HAP-1 (cell line): ENCODE measurements at regions not wholly inside any gene's neighbourhood (a gene's known extent, or its start where the extent isn't known, plus 50 kb on each side); places are given as distances from the start of the nearest gene placed in this dataset.

Experiments used
- DNase-seq, 2 experiments: peaks; one replicate each; pipeline ENCODE4 v3.0.0-alpha.2; 2016 to 2020; ENCODE audit warnings: low spot score in 2 of 2
- H3K27me3 ChIP-seq: fragments of 250-450 bp; sonication (Bioruptor Pico); 2 replicates; pipeline ENCODE4 v1.5.1; 2020; ENCODE audit warnings: low read depth, mild to moderate bottlenecking, moderate library complexity
- H3K36me3 ChIP-seq: fragments of 250-450 bp; sonication (Bioruptor Pico); replicated peaks from 2 replicates; pipeline ENCODE4 v1.5.1; 2020; ENCODE audit warnings: mild to moderate bottlenecking
- H3K4me1 ChIP-seq: fragments of 250-450 bp; sonication (Bioruptor Pico); 2 replicates; pipeline ENCODE4 v1.5.1; 2020; ENCODE audit warnings: mild to moderate bottlenecking
- H3K4me3 ChIP-seq: fragments of 250-450 bp; sonication (Bioruptor Pico); 2 replicates; pipeline ENCODE4 v1.5.1; 2020; ENCODE audit warnings: mild to moderate bottlenecking, moderate library complexity
- H3K9me3 ChIP-seq: fragments of 250-450 bp; sonication (Bioruptor Pico); 2 replicates; pipeline ENCODE4 v1.5.1; 2020; ENCODE audit warnings: mild to moderate bottlenecking, moderate library complexity
- in situ Hi-C: fragments of 300-500 bp; cut with MboI; formaldehyde crosslinking; loops from 3 replicates; pipeline ENCODE4 v1.14.3; 2020; ENCODE audit warnings: low sequenced_read_pairs, inconsistent platforms, mixed read lengths

DNA sequence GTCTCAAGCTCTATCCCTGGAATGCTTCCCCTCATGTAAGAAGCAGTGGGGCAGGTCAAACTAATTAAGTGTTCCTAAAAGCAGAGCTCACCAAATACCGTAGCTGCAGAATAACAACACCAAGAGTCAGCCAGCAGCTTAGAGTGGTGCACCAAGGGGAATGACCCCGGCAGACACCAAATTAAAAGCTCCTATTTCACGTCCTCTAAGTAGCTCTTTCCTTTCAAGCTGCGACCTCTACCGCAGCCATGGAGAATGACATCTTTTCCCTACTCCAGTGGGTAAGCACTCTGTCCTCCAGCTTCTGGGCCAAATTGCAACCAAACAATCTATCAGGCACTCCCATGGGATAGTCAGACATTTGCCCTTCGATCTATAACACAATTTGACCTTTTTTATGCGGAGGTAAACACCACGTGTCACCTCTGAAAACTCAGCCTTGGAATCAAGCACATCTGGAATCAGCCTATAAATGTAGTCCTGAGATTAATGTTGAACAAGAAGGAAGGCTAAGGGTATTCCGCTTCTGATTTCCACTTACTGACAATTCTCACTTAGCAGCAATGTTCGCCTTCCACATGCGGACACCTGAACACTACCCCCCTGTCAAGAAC is 67.6 kb upstream of the CDKN3 start:
- peaks cover 6% of the 10 kb centered on the region for H3K27me3 ChIP-seq
- peak; percentile 68 to 78 for DNase-seq
- no peaks in the 10 kb centered on the region for H3K36me3 ChIP-seq
- H3K9me3 ChIP-seq: no peaks in the 10 kb centered on the region
- in situ Hi-C loops: loop anchor here (25.0 kb wide), 2 partner anchors 792 to 892 kb away; no protein-coding TSS in a partner anchor
- H3K4me1 ChIP-seq: peaks cover 4% of the 10 kb centered on the region
- H3K4me3 ChIP-seq: no peak overlapping the region

DNA sequence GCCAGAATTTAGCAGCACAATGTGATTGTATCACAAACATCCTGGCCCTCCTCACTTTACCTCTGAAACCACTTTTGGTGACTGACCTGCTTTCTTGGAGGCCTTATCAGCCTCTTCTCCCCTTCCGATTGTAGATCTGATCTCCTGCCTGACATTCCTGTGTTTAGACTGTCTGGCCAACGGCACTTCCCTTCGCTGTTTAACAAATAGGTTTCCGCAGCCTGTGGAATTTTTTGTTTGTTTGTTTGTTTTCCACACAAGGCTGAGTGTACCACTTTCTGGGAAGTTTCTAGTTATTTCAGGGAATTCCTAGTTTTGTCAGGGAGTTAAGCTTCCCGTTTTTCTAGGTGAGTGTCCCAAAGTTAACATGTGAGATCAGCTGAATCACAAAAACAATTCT is 65.9 kb upstream of the CDKN3 start:
- Histone ChIP-seq H3K9me3 (no peaks in the 10 kb centered on the region), H3K36me3 (no peaks in the 10 kb centered on the region), H3K4me3 (no peak overlapping the region), H3K4me1 (peaks cover 4% of the 10 kb centered on the region), H3K27me3 (peaks cover 8% of the 10 kb centered on the region)
- in situ Hi-C loops: loop anchor here (25.0 kb wide), 2 partner anchors 794 to 894 kb away; no protein-coding TSS in a partner anchor
- DNase-seq: no peak

DNA sequence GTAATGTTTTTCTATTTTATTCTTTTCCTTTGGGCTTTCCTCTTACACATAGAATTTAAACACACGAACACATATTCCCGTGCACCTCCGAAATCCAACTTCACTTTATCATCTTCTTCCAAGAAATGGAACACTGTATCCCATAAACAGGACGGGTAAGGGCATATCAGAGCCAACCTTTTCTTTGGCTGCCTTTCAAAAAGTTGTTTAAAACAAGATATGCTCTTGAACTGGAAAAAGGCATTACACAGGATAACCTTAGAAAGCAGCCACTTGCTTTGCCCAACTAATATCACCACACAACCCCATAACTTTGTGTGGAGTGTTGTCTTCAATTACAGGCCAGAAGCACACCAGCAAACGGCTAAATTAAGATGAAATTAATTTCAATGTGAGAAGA is 65.3 kb upstream of the CDKN3 start:
- Histone ChIP-seq H3K27me3 (peaks cover 5% of the 10 kb centered on the region), H3K4me1 (peaks cover 4% of the 10 kb centered on the region), H3K9me3 (no peaks in the 10 kb centered on the region), H3K36me3 (no peaks in the 10 kb centered on the region), H3K4me3 (no peak overlapping the region)
- DNase-seq: no peak
- in situ Hi-C loops: loop anchor here (25.0 kb wide), 2 partner anchors 794 to 894 kb away; no protein-coding TSS in a partner anchor

DNA sequence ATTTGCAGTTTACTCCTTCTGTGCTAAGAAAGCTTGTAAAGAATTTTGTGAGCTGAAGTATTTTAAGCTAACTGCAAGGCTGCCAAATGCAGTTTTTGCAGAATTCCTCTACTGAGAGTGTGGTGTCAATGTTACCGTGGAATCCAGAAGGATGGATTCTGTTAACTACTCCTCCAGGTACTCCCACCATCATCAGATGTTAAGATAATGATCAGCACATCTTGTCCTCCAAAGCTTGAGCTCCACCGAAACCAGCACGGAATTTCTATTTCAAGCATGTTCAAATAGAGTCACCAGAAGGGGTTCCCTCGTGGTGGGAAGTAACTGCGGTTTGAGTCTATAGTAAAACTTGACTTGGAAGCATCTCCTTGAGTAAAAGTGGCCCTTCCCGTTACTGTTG is 64.3 kb upstream of the CDKN3 start:
- in situ Hi-C loops: loop anchor here (25.0 kb wide), 2 partner anchors 795 to 895 kb away; no protein-coding TSS in a partner anchor
- no peak for DNase-seq
- no peaks in the 10 kb centered on the region for H3K36me3 ChIP-seq
- H3K4me3 ChIP-seq: no peak overlapping the region
- no peaks in the 10 kb centered on the region for H3K9me3 ChIP-seq
- H3K4me1 ChIP-seq: peaks cover 10% of the 10 kb centered on the region
- peaks cover 2% of the 10 kb centered on the region for H3K27me3 ChIP-seq

DNA sequence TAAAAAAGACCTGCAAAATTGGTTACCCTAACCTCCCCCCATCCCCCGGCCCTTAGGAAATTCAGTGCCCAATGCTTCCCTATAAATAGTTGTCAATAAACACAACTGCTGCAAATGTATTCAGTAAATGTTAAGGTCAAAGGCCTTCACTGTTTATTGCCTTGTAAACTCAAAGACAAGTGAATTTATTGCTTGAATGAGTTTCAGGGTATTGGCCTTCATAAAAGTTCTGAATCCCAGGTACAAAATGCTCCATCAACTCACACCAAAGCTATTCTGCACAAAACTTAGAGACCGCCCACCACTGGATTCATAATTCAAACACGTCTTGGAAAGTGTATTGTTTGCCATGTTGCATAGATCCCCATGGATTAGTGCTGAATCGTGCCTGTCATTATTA is 63.3 kb upstream of the CDKN3 start:
- DNase-seq: peak; percentile 33 to 44
- H3K4me3 ChIP-seq: no peak overlapping the region
- peaks cover 2% of the 10 kb centered on the region; the same call in 1 of the 2 replicates for H3K27me3 ChIP-seq
- H3K9me3 ChIP-seq: no peaks in the 10 kb centered on the region
- in situ Hi-C loops: loop anchor here (25.0 kb wide), 2 partner anchors 796 to 896 kb away; no protein-coding TSS in a partner anchor
- no peaks in the 10 kb centered on the region for H3K36me3 ChIP-seq
- H3K4me1 ChIP-seq: peaks cover 15% of the 10 kb centered on the region

DNA sequence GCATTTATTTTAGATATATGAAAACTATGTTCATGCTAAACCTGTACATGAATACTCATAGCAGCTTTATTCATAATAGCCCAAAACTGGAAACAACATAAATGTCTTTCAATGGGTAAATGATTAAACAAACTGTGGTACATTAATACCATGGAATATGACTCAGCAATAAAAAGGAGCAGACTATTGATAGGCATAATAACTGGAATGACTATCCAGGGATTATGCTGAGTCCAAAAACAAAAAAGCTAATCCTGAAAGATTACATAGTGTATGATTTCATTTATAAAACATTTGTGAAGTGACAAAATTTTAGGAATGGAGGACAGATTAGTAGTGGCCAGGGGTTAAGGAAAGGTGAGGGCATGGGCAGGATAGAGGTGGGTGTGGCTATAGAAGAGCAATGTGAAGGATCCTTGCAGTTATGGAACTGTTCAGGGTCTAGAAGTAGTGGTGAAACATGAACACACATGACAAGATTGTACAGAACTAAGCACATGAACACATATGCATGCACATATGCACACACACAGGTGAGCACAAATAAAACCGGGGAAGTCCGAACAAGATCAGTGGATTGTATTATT is 61.1 kb upstream of the CDKN3 start:
- in situ Hi-C loops: loop anchor here (25.0 kb wide), 2 partner anchors 798 to 898 kb away; no protein-coding TSS in a partner anchor
- Histone ChIP-seq H3K36me3 (no peaks in the 10 kb centered on the region), H3K4me3 (no peak overlapping the region), H3K27me3 (peaks cover 2% of the 10 kb centered on the region; the same call in 1 of the 2 replicates), H3K9me3 (no peaks in the 10 kb centered on the region), H3K4me1 (peaks cover 15% of the 10 kb centered on the region)
- no peak for DNase-seq

DNA sequence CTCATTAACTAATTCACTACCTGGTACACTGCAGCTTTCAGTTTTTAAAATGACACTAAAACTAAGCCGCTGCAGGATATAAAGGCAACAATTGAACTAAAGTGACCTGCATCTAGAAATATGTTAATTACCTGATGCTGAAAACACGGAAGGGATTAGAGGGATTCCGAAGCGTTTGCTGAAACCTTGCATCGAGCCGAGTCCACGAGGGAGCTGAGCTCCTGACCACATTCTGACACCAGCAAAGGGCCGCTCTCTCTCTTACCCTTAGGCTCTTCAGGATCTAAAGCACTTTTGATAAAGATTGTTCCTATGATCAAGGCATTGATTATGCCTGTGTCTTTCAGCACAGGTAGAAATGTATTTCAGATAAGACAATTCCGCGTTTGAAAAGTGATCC is 59.5 kb upstream of the CDKN3 start:
- peaks cover 2% of the 10 kb centered on the region; the same call in 1 of the 2 replicates for H3K27me3 ChIP-seq
- peaks cover 15% of the 10 kb centered on the region for H3K4me1 ChIP-seq
- no peak overlapping the region for H3K4me3 ChIP-seq
- peak; percentile 67 to 79 for DNase-seq
- no peaks in the 10 kb centered on the region for H3K36me3 ChIP-seq
- H3K9me3 ChIP-seq: no peaks in the 10 kb centered on the region
- in situ Hi-C loops: loop anchor here (25.0 kb wide), 2 partner anchors 800 to 900 kb away; no protein-coding TSS in a partner anchor

DNA sequence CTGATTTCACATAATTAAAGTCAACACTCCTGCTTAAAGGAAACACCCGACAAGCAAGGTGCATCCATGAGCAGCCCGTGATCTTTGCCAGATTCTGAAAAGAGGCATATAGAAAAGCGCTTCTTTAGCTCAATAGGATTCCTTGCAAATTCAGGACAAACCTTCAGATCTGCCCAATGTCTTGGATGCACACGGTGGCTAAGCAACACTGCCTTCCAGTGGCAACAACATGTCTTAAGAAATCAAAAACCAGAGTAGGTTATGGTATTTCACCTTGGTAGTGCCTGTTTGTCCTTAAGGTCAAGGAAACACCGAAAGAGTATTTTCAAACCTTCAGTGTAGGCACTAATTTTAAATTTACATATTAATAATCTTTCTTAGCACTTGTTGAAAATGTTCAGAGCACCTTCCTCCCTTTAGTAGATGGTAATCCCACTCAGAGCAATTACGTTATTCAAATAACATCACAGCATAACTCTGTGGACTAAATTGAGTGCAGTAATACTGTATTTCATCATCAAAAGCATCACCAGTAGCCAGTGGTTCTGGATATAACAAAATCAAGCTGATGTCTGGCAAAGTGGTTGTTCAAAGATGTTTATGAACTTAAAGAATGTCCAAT is 58.0 kb upstream of the CDKN3 start:
- Histone ChIP-seq H3K27me3 (peaks cover 2% of the 10 kb centered on the region; the same call in 1 of the 2 replicates), H3K4me3 (no peak overlapping the region), H3K4me1 (peaks cover 13% of the 10 kb centered on the region), H3K9me3 (no peaks in the 10 kb centered on the region), H3K36me3 (no peaks in the 10 kb centered on the region)
- in situ Hi-C loops: loop anchor here (25.0 kb wide), 2 partner anchors 802 to 902 kb away; no protein-coding TSS in a partner anchor
- peak; percentile 33 to 34 for DNase-seq

DNA sequence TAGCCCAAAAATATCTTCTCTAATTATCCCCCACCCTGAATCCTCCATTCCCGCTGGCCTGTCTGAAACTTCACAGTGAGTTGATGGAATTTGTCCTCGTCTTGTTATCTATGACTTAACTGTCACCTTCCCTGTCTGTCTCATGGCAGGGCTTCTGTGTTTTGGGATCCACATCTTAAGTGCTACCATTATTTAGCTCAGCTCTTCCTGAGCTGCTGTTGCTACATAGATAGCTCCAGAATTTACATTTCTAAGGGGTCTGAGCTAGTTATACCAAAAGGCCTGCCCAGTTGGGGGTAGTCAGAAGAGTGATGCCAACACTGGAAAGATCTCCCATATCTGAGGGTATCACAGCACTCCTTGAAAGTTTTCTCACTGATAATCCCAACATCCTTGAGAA is 57.0 kb upstream of the CDKN3 start:
- in situ Hi-C loops: loop anchor here (25.0 kb wide), 2 partner anchors 802 to 902 kb away; no protein-coding TSS in a partner anchor

DNA sequence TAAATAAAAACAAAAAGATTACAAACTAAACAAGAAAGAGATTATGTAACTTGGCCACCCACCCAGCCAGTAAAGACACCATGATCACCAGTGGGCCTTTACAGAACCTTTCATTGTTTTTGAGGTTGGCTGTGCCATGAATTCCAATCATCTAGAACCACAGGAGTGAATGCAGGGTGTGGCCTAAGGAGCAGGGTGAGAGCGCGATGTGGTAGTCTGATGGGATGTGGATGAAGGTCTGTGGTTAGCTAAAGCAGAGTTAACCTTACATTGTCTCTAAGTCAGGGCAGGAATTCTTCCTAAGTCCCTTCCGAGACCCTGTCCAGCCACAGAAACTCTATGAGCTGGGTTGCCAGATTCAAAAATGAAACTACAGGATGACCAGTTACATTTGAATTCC is 54.0 kb upstream of the CDKN3 start:
- Histone ChIP-seq H3K9me3 (no peaks in the 10 kb centered on the region), H3K4me1 (peaks cover 1% of the 10 kb centered on the region), H3K4me3 (no peak overlapping the region), H3K27me3 (no peaks in the 10 kb centered on the region), H3K36me3 (no peaks in the 10 kb centered on the region)
- DNase-seq: no peak
- in situ Hi-C loops: loop anchor here (25.0 kb wide), 2 partner anchors 806 to 906 kb away; no protein-coding TSS in a partner anchor

More for the DNA sequence above, 57.0 kb upstream of the CDKN3 start:
- H3K27me3 ChIP-seq: no peaks in the 10 kb centered on the region
- H3K36me3 ChIP-seq: no peaks in the 10 kb centered on the region
- no peak overlapping the region for H3K4me3 ChIP-seq
- peaks cover 11% of the 10 kb centered on the region for H3K4me1 ChIP-seq
- DNase-seq: no peak
- H3K9me3 ChIP-seq: no peaks in the 10 kb centered on the region

DNA sequence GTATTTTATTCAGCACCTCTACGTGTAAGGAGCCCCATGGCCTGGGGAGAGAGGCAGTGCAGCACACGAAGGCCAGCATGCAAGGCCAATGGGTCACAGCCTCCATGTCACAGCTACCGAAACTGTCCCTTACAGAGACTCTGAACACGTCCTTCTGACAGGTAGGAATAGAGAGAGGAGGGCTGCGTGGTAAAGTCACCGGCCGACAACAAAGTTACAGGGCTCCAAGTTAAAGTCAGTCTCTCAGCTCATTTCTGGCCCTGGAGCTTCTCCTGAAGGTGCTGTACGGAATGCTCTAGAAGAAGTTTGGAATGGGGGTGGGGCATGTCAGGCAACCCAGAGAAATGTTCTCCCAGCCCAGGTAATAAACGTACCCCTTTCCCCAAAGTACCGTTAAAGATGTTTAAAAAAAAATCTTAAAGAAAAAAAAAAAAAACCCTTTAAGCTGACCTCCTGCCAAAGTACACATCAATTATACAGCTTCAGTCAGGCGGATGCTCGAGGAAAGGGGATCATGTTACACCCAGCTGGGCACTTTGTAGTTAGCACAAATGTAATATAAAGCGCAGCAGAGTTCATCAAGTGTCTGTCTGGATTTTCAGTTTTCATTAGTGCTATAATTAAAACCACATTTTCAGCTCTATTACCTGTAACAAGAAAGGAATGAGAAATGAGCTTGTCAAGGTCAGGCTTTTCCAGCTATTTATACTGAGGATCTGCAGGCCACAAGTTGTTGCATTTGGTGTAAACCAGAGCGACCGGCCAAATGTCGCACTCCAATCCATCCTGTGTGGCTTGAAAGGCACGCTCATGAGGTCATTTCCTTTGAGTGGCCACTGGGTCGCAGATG is 53.3 kb upstream of the CDKN3 start:
- no peaks in the 10 kb centered on the region for H3K27me3 ChIP-seq
- no peaks in the 10 kb centered on the region for H3K4me1 ChIP-seq
- no peaks in the 10 kb centered on the region for H3K36me3 ChIP-seq
- no peak for DNase-seq
- H3K9me3 ChIP-seq: no peaks in the 10 kb centered on the region
- H3K4me3 ChIP-seq: no peak overlapping the region
- in situ Hi-C loops: loop anchor here (25.0 kb wide), 2 partner anchors 806 to 906 kb away; no protein-coding TSS in a partner anchor

DNA sequence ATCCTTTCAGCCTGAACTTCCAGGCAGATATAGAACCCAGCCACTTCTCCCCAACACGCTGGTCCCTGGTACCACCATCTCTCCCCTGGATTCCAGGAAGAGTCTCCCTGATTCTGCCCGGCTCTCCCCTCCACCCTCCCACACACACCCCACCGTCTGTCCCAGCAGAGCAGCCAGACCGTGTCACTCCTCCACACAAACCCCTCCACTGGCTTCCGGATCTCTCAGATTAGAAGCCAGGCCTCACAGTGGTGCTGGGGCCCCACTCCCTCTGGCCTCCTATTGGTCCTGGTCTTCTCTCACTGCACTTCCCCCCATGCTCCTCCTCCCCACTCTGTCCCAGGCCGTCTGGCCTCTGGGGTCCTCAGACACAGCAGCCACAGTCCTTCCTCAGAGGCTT is 52.4 kb upstream of the CDKN3 start:
- Histone ChIP-seq H3K4me3 (no peak overlapping the region), H3K9me3 (no peaks in the 10 kb centered on the region), H3K4me1 (no peaks in the 10 kb centered on the region), H3K36me3 (no peaks in the 10 kb centered on the region), H3K27me3 (no peaks in the 10 kb centered on the region)
- in situ Hi-C loops: loop anchor here (25.0 kb wide), 2 partner anchors 807 to 907 kb away; no protein-coding TSS in a partner anchor
- no peak for DNase-seq

DNA sequence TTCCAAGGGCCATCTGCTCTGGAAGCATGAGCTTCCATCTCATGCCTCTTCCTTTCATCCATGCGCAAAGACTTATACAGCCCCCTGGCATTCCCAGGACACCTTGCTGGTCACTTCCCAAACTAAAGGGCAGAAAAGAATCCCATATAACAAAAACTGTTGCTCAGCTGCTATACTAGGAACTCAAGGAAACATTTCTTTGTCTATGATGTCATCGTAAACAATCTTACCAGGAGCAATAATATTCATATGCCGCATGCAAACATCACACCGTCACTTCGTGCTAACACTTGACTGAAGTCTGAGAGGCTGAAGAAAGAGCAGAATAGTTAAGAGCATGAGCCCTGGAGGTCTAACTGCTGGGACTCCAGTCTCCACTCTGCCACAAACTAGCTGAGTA is 50.5 kb upstream of the CDKN3 start:
- H3K9me3 ChIP-seq: no peaks in the 10 kb centered on the region
- H3K4me3 ChIP-seq: no peak overlapping the region
- H3K4me1 ChIP-seq: no peaks in the 10 kb centered on the region
- H3K36me3 ChIP-seq: no peaks in the 10 kb centered on the region
- no peaks in the 10 kb centered on the region for H3K27me3 ChIP-seq
- in situ Hi-C loops: loop anchor here (25.0 kb wide), 2 partner anchors 809 to 909 kb away; no protein-coding TSS in a partner anchor
- no peak for DNase-seq
